HuH-7 (cell line): ENCODE measurements at regions not wholly inside any gene's neighbourhood (a gene's known extent, or its start where the extent isn't known, plus 50 kb on each side); places are given as distances from the start of the nearest gene placed in this dataset.

Source experiments
- DNase-seq: peaks from one replicate; pipeline ENCODE4 v3.0.0; 2011; ENCODE audit warnings: low spot score

- DNase-seq: no peak
Measured at GRCh38 chr1:164948101-164948500, 389.1 kb downstream of the PBX1 start.

- DNase-seq: no peak
Measured at GRCh38 chr1:164937291-164937690, 378.3 kb downstream of the PBX1 start.

DNA sequence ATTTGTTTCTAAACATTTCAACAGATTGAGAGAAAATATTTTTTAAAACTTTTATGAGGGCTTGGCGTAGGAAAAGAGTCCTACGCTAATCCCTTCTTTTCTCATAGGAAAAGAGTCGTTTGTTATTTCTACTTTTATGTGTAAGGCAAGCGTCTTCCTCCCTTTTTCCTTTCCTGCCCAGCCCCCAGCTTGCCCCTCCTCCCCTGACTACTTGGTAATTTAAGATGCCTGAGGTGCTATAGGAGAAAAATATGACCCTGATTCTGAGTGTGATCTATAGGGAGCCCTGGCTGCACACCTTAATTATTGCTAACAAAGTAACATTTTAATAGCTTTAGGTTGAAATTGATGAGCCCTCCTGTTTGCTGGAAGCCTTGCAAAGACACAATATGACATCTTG lies 373.6 kb downstream of the PBX1 start:
- no peak for DNase-seq

GRCh38 chr1:164930833-164931232 lies 371.8 kb downstream of the PBX1 start:
- DNase-seq: no peak

GRCh38 chr1:164930241-164930640 lies 371.3 kb downstream of the PBX1 start:
- no peak for DNase-seq

DNA sequence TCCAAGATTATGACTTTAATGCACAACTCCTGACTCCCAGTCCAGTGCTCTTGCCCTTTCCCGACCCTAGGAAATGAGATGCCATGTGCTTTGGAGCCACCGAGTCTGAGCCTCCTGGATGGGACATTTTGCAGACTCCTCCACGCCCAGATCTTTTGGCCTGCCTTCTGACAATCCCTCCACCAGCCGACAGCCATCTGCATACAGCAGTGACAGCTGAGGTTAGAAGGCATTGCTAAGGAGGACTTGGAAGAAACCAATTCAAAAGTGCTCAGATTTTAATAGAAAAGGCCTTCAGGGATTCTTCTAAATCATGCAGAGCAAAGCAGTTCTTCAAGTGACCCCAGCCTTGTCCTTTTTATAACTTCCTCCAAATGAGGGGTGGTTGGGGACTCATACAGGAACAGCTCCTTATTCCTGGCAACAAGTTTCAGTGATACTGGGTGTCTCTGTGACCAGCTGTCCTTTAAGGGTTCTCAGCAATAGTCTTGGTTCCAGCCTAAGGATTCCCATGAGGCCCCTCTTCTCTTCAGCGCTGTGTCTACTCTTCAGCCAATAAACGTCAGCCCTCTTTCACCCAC lies 369.3 kb downstream of the PBX1 start:
- DNase-seq: no peak

- DNase-seq: no peak
Measured at GRCh38 chr1:164926107-164926506, 367.1 kb downstream of the PBX1 start.

- no peak for DNase-seq
Measured at GRCh38 chr1:164922585-164922984, 363.6 kb downstream of the PBX1 start.

- no peak for DNase-seq
Measured at GRCh38 chr1:164921493-164921892, 362.5 kb downstream of the PBX1 start.

- DNase-seq: no peak
Measured at GRCh38 chr1:164918140-164918539, 359.2 kb downstream of the PBX1 start.

GRCh38 chr1:164914208-164914607 lies 355.2 kb downstream of the PBX1 start:
- peak; percentile 6 for DNase-seq

- DNase-seq: no peak
Measured at GRCh38 chr1:164912290-164912689, 353.3 kb downstream of the PBX1 start.

DNA sequence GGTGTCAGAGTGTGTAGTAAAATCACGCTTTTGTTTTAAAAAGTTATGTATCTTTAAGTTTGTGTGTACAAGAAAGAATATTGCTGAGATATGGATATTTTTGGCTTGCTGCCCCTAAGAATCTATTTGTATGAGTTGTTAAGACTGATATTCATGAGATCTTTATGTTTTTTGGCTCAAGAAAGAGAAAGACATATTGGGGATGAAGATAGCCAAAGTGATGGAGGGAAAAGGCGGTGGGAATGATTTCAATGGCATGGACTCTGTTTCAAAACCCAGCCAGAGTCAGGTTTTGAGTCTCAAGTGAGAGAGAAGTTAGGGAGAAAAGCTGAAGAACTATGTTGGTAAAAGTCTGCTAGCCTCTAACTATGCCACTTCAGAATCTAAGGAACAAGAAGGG lies 351.7 kb downstream of the PBX1 start:
- DNase-seq: no peak

DNA sequence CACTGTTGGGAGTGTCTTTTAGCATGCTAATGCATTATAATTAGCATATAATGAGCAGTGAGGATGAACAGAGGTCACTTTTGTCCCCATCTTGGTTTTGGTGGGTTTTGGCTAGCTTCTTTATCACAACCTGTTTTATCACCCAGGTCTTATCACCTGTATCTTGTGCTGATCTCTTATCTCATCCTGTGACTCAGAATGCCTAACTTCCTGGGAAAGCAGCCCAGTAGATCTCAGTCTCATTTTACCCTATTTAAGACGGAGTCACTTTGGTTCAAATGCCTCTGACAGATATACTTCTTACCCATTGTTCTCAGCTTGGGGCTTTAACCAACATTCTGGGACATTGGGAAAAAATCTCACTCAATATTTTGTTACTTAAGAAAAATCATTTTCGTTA lies 348.7 kb downstream of the PBX1 start:
- no peak for DNase-seq

DNA sequence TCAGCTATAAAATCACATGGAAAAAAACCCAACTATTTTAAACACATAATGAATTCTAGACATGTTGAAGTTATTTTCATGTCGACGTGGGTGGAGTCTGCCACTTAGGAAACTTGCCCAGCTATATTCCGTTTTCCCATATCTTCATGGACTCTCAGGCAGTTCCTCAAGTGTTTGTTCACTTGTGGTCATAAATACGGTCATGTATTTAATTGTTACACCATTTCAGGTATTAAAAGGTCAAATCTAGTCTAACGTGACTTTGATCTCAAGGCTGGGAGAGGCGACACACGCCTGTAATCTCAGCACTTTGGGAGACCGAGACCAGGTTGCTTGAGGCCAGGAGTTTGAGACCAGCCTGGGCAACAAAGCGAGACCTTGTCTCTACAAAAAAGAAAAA lies 346.9 kb downstream of the PBX1 start:
- DNase-seq: no peak

GRCh38 chr1:164902491-164902890 lies 343.5 kb downstream of the PBX1 start:
- no peak for DNase-seq
